PC-9 (cell line): ENCODE measurements at regions not wholly inside any gene's neighbourhood (a gene's known extent, or its start where the extent isn't known, plus 50 kb on each side); places are given as distances from the start of the nearest gene placed in this dataset.

Source experiments
- BruUV-seq: library from RNA; stranded (reverse); fragments of 400-500 nt; replicated peaks from 2 replicates; lab custom pipeline; 2021; lab: Mats Ljungman, UMichigan
- CTCF ChIA-PET: fragments of 300-600 bp; sonication (Branson Sonifier 250); formaldehyde crosslinking; loops from one replicate; lab custom pipeline; 2022; ENCODE audit warnings: antibody characterized with exemption; lab: Charles Lee
- POLR2A ChIA-PET: fragments of 300-600 bp; sonication (Branson Sonifier 250); formaldehyde crosslinking; loops from one replicate; lab custom pipeline; 2022; ENCODE audit warnings: antibody characterized with exemption; ENCODE audit not compliant: unreplicated experiment; lab: Charles Lee
- DNase-seq, 2 experiments: peaks; one replicate each; pipeline versions ENCODE4 v3.0.0 to v3.0.0-alpha.2; 2015 to 2022; ENCODE audit warnings: mixed read lengths in 1 of 2
- H2AFZ ChIP-seq: fragments of 200-600 bp; sonication (generic); 2 replicates; pipeline ENCODE4 v1.8.1; 2017; ENCODE audit warnings: antibody characterized with exemption
- H3F3A ChIP-seq: fragments of 200-600 bp; sonication (generic); 2 replicates; pipeline ENCODE4 v1.8.1; 2017; ENCODE audit warnings: antibody characterized with exemption, mild to moderate bottlenecking, low read depth; ENCODE audit not compliant: insufficient read depth
- H3K27ac ChIP-seq: fragments of 200-600 bp; sonication (generic); 2 replicates; pipeline ENCODE4 v1.6.1; 2016; ENCODE audit warnings: mixed run types
- H3K27me3 ChIP-seq: fragments of 200-600 bp; sonication (generic); 2 replicates; pipeline ENCODE4 v1.6.1; 2016; ENCODE audit warnings: low read depth, mixed run types; ENCODE audit not compliant: insufficient read depth
- H3K36me3 ChIP-seq: fragments of 200-600 bp; sonication (generic); 2 replicates; pipeline ENCODE4 v1.6.1; 2016; ENCODE audit warnings: low read depth, mixed run types
- H3K4me1 ChIP-seq: fragments of 200-600 bp; sonication (generic); replicated peaks from 2 replicates; pipeline ENCODE4 v1.6.1; 2016; ENCODE audit warnings: mixed run types; ENCODE audit not compliant: insufficient read depth
- H3K4me2 ChIP-seq: fragments of 200-600 bp; sonication (generic); 2 replicates; pipeline ENCODE4 v1.6.1; 2017; ENCODE audit warnings: mixed run types
- H3K4me3 ChIP-seq: fragments of 200-600 bp; sonication (generic); 2 replicates; pipeline ENCODE4 v1.6.1; 2016; ENCODE audit warnings: mixed run types
- H3K79me2 ChIP-seq: fragments of 200-600 bp; sonication (generic); 2 replicates; pipeline ENCODE4 v1.6.1; 2017; ENCODE audit warnings: low read depth, mixed run types
- H3K9me2 ChIP-seq: fragments of 200-600 bp; sonication (generic); 2 replicates; pipeline ENCODE4 v1.8.1; 2017; ENCODE audit warnings: mild to moderate bottlenecking; ENCODE audit not compliant: insufficient read depth
- H3K9me3 ChIP-seq: fragments of 200-600 bp; sonication (generic); 2 replicates; pipeline ENCODE4 v1.8.1; 2016; ENCODE audit warnings: low read depth; ENCODE audit not compliant: insufficient read depth
- H4K20me1 ChIP-seq: fragments of 200-600 bp; sonication (generic); 2 replicates; pipeline ENCODE4 v1.8.1; 2017; ENCODE audit not compliant: insufficient read depth
- CTCF ChIP-seq: fragments of 200-600 bp; sonication (generic); conservative IDR thresholded peaks from 2 replicates; pipeline ENCODE4 v1.6.1; 2017; ENCODE audit warnings: mixed run types, antibody characterized with exemption, mild to moderate bottlenecking, moderate library complexity
- EZH2 ChIP-seq: fragments of 200-600 bp; sonication (generic); IDR thresholded peaks from 2 replicates; pipeline ENCODE4 v1.8.0; 2017; ENCODE audit warnings: antibody characterized with exemption, low read depth
- intact Hi-C: fragments of 100-400 bp; cut with micrococcal nuclease; formaldehyde crosslinking; loops from one replicate; pipeline ENCODE4 v1.10.0; 2022; ENCODE audit not compliant: unreplicated experiment

- H3K4me1 ChIP-seq, result no peaks in the 10 kb centered on the region
- no peak overlapping the region for H2AFZ ChIP-seq
- H3K9me3 ChIP-seq, result no peaks in the 10 kb centered on the region
- no TSS peak for BruUV-seq
- no peaks in the 10 kb centered on the region for H3F3A ChIP-seq
- CTCF ChIA-PET, result no interaction called here
- H3K4me2 ChIP-seq, result no peak overlapping the region
- no peak overlapping the region for H3K4me3 ChIP-seq
- DNase-seq, result no peak
- H3K36me3 ChIP-seq, result no peaks in the 10 kb centered on the region
- POLR2A ChIA-PET, result no interaction called here
- H3K27me3 ChIP-seq, result peaks cover 8% of the 10 kb centered on the region; the same call in 1 of the 2 replicates
- no peaks in the 10 kb centered on the region for H3K9me2 ChIP-seq
- H4K20me1 ChIP-seq, result no peaks in the 10 kb centered on the region
- H3K79me2 ChIP-seq, result no peaks in the 10 kb centered on the region
- H3K27ac ChIP-seq, result no peak overlapping the region
- intact Hi-C loops, result no loop called here
- TF ChIP-seq EZH2 (no peak), CTCF (no peak)
Observed at GRCh38 chr15:96747291-96747690, 416.8 kb downstream of the NR2F2 start.

DNA sequence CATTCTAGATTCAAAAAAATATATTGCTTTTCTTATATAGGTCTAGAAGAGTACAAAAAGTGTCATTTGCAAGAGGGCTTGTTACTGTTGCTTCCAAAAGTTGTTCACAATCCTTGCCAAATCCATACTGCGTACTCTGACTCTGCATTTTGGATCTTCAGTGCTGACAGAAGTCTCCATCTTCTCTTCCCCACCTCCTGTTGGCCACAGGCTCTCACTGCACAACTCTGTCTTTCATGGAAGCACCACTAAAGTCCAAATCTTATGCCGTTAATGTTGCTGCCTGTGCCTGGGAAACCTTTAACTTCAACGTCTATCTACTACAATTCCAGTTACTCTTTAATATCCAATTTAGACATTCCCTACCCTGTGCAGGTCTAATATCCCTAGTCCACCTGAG is 419.9 kb downstream of the NR2F2 start:
- H3K27ac ChIP-seq, result no peak overlapping the region
- H3K36me3 ChIP-seq, result no peaks in the 10 kb centered on the region
- BruUV-seq, result no TSS peak
- no peaks in the 10 kb centered on the region for H4K20me1 ChIP-seq
- no peak for DNase-seq
- POLR2A ChIA-PET, result no interaction called here
- no peaks in the 10 kb centered on the region for H3F3A ChIP-seq
- H3K9me2 ChIP-seq, result no peaks in the 10 kb centered on the region
- H3K79me2 ChIP-seq, result no peaks in the 10 kb centered on the region
- peaks cover 8% of the 10 kb centered on the region; the same call in 1 of the 2 replicates for H3K27me3 ChIP-seq
- no peak overlapping the region for H2AFZ ChIP-seq
- CTCF ChIA-PET, result no interaction called here
- no peaks in the 10 kb centered on the region for H3K9me3 ChIP-seq
- H3K4me2 ChIP-seq, result no peak overlapping the region
- no peak overlapping the region for H3K4me3 ChIP-seq
- H3K4me1 ChIP-seq, result no peaks in the 10 kb centered on the region
- intact Hi-C loops, result no loop called here
- no peak for TF ChIP-seq EZH2

DNA sequence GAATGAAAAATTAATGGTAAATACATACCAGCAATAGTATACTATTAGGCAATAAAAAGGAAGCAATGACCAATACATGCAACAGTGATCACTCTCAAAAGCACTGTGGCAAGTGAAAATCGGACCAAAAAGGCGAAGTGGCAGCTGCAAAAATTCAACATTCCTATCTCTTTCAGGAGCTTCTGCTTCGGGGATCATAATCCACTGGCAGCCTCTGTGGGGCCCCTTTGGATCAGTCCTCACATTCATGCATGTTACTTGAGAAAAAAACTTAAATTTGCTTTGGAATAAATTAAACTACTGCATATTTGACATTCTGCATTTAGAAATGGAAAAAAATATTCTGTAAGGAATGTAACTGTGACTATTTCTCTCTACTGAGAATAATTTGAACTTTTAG is 425.6 kb downstream of the NR2F2 start:
- H3K9me2 ChIP-seq, result no peaks in the 10 kb centered on the region
- ChIA-PET CTCF (no interaction called here), POLR2A (no interaction called here)
- TF ChIP-seq EZH2 (no peak), CTCF (no peak)
- no peaks in the 10 kb centered on the region for H4K20me1 ChIP-seq
- H3K4me2 ChIP-seq, result no peak overlapping the region
- 0 out of 2 replicates have a peak, but pooled peaks cover 15% of the 10 kb centered on the region for H3K27me3 ChIP-seq
- H3K27ac ChIP-seq, result no peak overlapping the region
- no peaks in the 10 kb centered on the region for H3K36me3 ChIP-seq
- no peaks in the 10 kb centered on the region for H3K9me3 ChIP-seq
- DNase-seq, result no peak
- H3K4me1 ChIP-seq, result no peaks in the 10 kb centered on the region
- no peaks in the 10 kb centered on the region for H3F3A ChIP-seq
- H2AFZ ChIP-seq, result no peak overlapping the region
- H3K4me3 ChIP-seq, result no peak overlapping the region
- BruUV-seq, result no TSS peak
- intact Hi-C loops, result no loop called here
- H3K79me2 ChIP-seq, result no peaks in the 10 kb centered on the region

DNA sequence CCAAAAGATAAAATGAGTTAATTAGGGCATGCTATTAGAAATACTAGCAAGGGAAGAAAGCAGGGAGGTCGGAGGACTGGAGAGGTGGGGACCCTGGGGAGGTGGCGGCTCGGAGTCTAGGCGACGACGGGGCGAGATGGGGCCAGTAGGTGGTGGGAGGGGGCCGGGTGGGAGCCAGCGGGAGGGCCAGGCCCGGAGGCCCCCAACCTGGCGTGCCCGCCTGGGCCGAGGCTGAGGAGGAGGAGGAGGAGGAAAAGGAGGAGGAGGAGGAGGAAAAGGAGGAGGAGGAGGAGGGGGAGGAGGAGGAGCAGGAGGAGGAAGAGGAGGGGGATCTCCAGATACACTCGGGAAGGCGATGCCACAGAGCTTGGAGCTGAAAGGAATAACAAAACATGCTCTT is 426.2 kb downstream of the NR2F2 start:
- Histone ChIP-seq H3K4me2 (no peak overlapping the region), H3F3A (no peaks in the 10 kb centered on the region), H3K79me2 (no peaks in the 10 kb centered on the region), H3K36me3 (no peaks in the 10 kb centered on the region), H3K9me2 (no peaks in the 10 kb centered on the region), H3K9me3 (no peaks in the 10 kb centered on the region), H2AFZ (no peak overlapping the region), H3K27me3 (0 out of 2 replicates have a peak, but pooled peaks cover 15% of the 10 kb centered on the region), H3K4me1 (no peaks in the 10 kb centered on the region), H3K4me3 (no peak overlapping the region), H3K27ac (no peak overlapping the region), H4K20me1 (no peaks in the 10 kb centered on the region)
- ChIA-PET POLR2A (no interaction called here), CTCF (no interaction called here)
- DNase-seq, result no peak
- no peak for TF ChIP-seq EZH2
- no peak for TF ChIP-seq CTCF
- intact Hi-C loops, result no loop called here
- BruUV-seq, result no TSS peak
